ENCODE measurements at regions not wholly inside any gene's neighbourhood (a gene's known extent, or its start where the extent isn't known, plus 50 kb on each side); places are given as distances from the start of the nearest gene placed in this dataset.

DNA sequence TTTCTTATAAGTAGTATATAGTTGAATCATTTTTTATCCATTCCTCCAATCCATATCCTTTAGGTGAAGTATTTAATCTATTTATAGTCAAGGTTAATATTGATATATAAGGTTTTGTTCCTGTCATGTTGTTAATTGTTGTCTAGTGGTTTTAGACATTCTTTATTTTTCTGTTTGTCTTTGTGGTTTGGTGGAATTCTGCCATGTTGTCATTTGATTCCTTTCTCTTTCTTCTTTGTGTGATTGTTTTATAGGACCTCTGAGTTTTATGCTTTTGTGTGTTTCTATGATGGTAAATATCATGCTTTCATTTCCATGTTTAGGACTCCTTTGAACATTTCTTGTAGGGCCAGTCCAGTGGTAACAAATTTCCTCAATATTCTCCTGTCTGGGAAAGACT, 450.3 kb upstream of the BTBD3 start:
- no TSS peak for BruUV-seq (replicated peaks)
- Histone ChIP-seq H4K20me1 (ENCODE audit: insufficient read depth) (no peaks in the 10 kb centered on the region), H3K36me3 (ENCODE audit: low read depth) (no peaks in the 10 kb centered on the region), H3K79me2 (ENCODE audit: low read depth) (no peaks in the 10 kb centered on the region), H3K27ac (no peak overlapping the region), H2AFZ (no peak overlapping the region), H3K27me3 (ENCODE audit: insufficient read depth, low read depth) (no peaks in the 10 kb centered on the region), H3K4me2 (no peak overlapping the region), H3K4me1 (replicated peaks; ENCODE audit: insufficient read depth) (no peaks in the 10 kb centered on the region), H3K9me2 (ENCODE audit: insufficient read depth) (0 out of 2 replicates have a peak, but pooled peaks cover 2% of the 10 kb centered on the region), H3K4me3 (no peak overlapping the region), H3K9me3 (ENCODE audit: insufficient read depth, low read depth) (no peaks in the 10 kb centered on the region), H3F3A (ENCODE audit: insufficient read depth, low read depth) (no peaks in the 10 kb centered on the region)
- ChIA-PET POLR2A (ENCODE audit: unreplicated experiment) (no interaction called here), CTCF (no interaction called here)
- intact Hi-C loops (cut with micrococcal nuclease; ENCODE audit: unreplicated experiment): no loop called here
- TF ChIP-seq, protein P1, sequence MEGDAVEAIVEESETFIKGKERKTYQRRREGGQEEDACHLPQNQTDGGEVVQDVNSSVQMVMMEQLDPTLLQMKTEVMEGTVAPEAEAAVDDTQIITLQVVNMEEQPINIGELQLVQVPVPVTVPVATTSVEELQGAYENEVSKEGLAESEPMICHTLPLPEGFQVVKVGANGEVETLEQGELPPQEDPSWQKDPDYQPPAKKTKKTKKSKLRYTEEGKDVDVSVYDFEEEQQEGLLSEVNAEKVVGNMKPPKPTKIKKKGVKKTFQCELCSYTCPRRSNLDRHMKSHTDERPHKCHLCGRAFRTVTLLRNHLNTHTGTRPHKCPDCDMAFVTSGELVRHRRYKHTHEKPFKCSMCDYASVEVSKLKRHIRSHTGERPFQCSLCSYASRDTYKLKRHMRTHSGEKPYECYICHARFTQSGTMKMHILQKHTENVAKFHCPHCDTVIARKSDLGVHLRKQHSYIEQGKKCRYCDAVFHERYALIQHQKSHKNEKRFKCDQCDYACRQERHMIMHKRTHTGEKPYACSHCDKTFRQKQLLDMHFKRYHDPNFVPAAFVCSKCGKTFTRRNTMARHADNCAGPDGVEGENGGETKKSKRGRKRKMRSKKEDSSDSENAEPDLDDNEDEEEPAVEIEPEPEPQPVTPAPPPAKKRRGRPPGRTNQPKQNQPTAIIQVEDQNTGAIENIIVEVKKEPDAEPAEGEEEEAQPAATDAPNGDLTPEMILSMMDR (conservative IDR thresholded peaks at IDR 0.05): no peak
- TF ChIP-seq EZH2 (IDR thresholded peaks at IDR 0.05; ENCODE audit: low read depth): no peak
- no peak for DNase-seq

DNA sequence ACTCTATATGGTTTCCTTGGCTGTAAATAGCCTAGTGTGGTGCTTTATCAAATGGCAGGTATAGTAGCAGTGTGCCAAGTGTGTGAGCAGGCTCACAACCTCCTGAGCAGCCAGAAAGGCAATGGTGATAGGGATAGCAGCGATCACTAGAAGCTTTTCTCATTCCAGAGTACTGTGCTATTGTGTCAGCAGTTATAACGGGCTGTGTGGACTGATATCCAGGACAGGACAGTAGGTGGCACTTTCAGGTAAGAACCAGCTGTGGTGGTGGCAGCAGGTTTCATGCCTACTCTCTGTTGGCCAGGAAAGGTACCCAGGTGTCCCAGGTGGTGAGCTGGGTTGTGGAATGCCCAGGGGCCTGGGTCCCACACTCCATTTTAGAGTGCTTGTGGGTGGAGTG, 448.8 kb upstream of the BTBD3 start:
- H3K4me3 ChIP-seq: no peak overlapping the region
- TF ChIP-seq, protein P1 (conservative IDR thresholded peaks at IDR 0.05): no peak
- no peak for TF ChIP-seq EZH2 (IDR thresholded peaks at IDR 0.05; ENCODE audit: low read depth)
- BruUV-seq (replicated peaks): no TSS peak
- H2AFZ ChIP-seq: no peak overlapping the region
- no peaks in the 10 kb centered on the region for H3F3A ChIP-seq (ENCODE audit: insufficient read depth, low read depth)
- no peaks in the 10 kb centered on the region for H3K9me3 ChIP-seq (ENCODE audit: insufficient read depth, low read depth)
- H3K79me2 ChIP-seq (ENCODE audit: low read depth): no peaks in the 10 kb centered on the region
- no peaks in the 10 kb centered on the region for H3K4me1 ChIP-seq (replicated peaks; ENCODE audit: insufficient read depth)
- ChIA-PET POLR2A (ENCODE audit: unreplicated experiment) (no interaction called here), CTCF (no interaction called here)
- intact Hi-C loops (cut with micrococcal nuclease; ENCODE audit: unreplicated experiment): no loop called here
- H3K27me3 ChIP-seq (ENCODE audit: insufficient read depth, low read depth): no peaks in the 10 kb centered on the region
- no peaks in the 10 kb centered on the region for H4K20me1 ChIP-seq (ENCODE audit: insufficient read depth)
- H3K27ac ChIP-seq: no peak overlapping the region
- H3K36me3 ChIP-seq (ENCODE audit: low read depth): no peaks in the 10 kb centered on the region
- H3K9me2 ChIP-seq (ENCODE audit: insufficient read depth): no peaks in the 10 kb centered on the region
- no peak for DNase-seq
- H3K4me2 ChIP-seq: no peak overlapping the region

GRCh38 chr20:11469795-11470435, 447.8 kb upstream of the BTBD3 start:
- no peaks in the 10 kb centered on the region for H3K9me3 ChIP-seq (ENCODE audit: insufficient read depth, low read depth)

More at GRCh38 chr20:11469795-11470435, 447.8 kb upstream of the BTBD3 start:
- H3K4me2 ChIP-seq: no peak overlapping the region
- H3K4me3 ChIP-seq: no peak overlapping the region
- H3F3A ChIP-seq (ENCODE audit: insufficient read depth, low read depth): no peaks in the 10 kb centered on the region
- H3K36me3 ChIP-seq (ENCODE audit: low read depth): no peaks in the 10 kb centered on the region
- BruUV-seq (replicated peaks): no TSS peak
- no peak overlapping the region for H3K27ac ChIP-seq
- no peaks in the 10 kb centered on the region for H3K79me2 ChIP-seq (ENCODE audit: low read depth)
- TF ChIP-seq, protein P1 (conservative IDR thresholded peaks at IDR 0.05): no peak
- no peak for TF ChIP-seq EZH2 (IDR thresholded peaks at IDR 0.05; ENCODE audit: low read depth)
- no peak for DNase-seq
- POLR2A ChIA-PET (ENCODE audit: unreplicated experiment): no interaction called here
- no peaks in the 10 kb centered on the region for H3K4me1 ChIP-seq (replicated peaks; ENCODE audit: insufficient read depth)
- no peaks in the 10 kb centered on the region for H3K9me2 ChIP-seq (ENCODE audit: insufficient read depth)
- H3K27me3 ChIP-seq (ENCODE audit: insufficient read depth, low read depth): no peaks in the 10 kb centered on the region
- intact Hi-C loops (cut with micrococcal nuclease; ENCODE audit: unreplicated experiment): no loop called here
- no peak overlapping the region for H2AFZ ChIP-seq
- H4K20me1 ChIP-seq (ENCODE audit: insufficient read depth): no peaks in the 10 kb centered on the region
- CTCF ChIA-PET: no interaction called here
